ENCODE measurements at regions not wholly inside any gene's neighbourhood (a gene's known extent, or its start where the extent isn't known, plus 50 kb on each side); places are given as distances from the start of the nearest gene placed in this dataset.
"Not testable (repeated sequence)": the region's sequence is repeated elsewhere in the genome, so short reads cannot be mapped to it uniquely, and the experiment has no call there.

DNA sequence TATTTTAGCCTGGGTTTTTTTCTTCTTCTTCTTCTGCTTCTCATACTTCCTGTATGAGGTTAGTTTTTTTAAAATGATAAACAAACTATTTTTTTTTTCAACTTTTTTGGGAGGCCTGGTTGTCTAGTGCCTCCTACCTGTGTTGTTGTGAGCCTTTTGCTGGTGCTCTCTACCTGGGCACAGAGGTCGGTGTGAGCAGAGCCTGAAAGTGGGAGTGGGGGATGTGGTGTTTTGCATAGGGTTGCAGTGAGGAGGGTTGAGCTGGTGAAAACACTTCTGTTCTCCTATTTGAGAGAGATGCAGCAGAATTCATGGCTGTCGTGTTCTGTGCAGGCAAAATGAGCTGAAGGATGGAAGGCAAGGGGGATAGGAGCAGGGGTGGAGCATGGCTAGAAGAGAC, 232.7 kb upstream of the PLGLB2 start:
- not testable (repeated sequence) for DNase-seq (ENCODE audit: low read depth)

DNA sequence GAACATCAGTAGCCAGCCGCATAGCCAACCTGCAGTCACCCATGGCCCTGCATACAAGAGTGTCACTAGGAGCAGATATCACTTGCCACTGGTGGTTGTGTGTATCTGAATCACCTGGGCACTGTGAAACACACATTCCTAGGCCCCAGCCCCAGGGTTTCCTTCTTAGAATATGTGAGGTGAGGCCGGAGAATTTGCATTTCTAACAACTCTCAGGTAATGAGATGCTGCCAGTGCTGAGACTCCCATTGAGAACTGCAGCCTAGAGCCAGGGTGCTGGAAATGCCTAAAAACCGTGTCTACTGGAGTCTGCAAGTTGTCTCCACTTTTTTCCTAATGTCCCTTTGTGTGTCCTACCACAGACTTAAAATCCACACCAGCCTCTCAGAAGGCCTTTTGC, 232.0 kb upstream of the PLGLB2 start:
- DNase-seq (ENCODE audit: low read depth), result not testable (repeated sequence)

DNA sequence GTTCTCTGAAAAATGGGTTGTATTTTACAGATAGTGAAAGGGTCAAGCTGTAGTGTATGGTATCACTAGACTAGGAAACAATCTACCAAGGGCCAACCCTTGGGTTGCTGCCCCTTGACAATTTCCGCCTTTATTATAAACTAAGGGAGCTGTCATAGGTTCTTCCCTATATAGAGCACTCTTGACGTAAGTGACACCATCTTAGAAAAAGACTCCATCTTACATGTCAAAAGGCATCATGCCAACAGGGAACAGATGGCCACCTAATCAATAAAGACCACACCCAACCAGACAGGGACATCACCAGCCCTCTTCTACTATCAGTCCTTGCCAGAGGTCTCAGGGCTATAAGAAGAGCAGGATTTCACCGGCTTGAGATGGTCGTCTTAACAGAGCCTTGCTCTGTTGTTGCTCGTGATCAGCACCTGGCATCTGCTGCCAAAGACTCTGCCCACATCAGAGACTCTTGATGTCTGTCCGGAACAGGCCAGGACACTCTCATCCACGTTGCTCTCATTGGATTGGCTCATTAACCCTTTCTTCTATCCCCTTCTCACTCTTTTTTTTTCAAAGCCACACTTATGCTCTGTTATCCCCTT, 231.4 kb upstream of the PLGLB2 start:
- DNase-seq (ENCODE audit: low read depth), result not testable (repeated sequence)

DNA sequence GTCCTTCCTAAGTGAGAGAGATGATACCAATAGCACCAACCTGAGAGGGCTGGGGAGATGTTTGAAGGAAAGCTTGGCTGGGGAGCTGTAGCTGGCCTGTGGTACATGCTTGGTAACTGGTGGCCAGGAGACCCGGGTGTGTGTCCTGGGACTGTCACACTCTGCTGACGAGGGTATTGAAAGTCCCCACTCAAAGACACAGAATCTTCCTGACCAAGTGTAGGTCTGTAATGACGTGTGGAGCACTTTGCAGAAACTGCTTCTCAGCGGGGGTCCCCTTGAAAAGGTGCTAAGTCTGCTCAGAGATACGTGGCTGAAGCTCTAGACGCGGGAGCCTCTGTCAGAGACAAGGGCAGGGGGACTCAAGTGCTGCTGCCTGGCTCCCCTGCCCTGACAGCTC, 230.4 kb upstream of the PLGLB2 start:
- DNase-seq (ENCODE audit: low read depth), result not testable (repeated sequence)

DNA sequence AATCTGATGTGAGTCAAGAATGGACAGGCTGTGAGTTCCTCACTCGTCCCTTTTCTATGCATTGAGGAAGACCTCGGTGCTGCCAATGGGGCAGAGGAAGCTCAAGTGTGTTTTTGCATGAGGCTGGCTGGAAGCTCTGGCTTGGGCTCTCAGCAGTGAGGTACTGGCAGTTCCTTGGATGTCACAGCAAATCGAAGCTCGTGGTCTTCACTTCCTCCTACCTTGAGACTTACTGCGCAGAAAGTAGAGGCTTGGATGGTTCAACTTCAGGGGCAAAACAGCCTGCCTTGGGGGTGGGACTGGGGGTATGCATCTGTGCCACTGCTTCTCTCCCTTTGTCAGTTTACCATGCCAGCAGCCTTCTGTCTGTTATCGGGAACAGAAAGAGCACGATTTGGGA, 229.8 kb upstream of the PLGLB2 start:
- not testable (repeated sequence) for DNase-seq (ENCODE audit: low read depth)

DNA sequence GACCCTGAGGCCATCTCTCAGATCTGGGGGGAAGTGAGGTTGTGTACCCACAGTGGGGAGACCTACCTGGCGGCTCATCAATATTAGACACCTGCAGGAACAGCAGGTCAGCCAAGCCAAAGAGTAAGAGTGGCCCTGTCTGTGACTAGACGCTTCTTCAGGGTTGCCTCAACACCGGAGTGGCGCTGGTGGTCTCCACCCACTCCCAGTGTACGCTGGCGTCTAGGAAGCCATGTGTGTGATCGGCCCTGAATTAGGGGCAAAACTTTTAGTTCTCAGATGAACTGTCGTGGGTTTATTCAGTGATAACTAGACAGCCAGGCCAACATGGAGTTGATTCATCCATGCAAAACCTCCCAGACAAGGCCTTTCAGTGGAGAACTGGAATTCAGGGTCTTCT, 229.3 kb upstream of the PLGLB2 start:
- DNase-seq (ENCODE audit: low read depth), result not testable (repeated sequence)

DNA sequence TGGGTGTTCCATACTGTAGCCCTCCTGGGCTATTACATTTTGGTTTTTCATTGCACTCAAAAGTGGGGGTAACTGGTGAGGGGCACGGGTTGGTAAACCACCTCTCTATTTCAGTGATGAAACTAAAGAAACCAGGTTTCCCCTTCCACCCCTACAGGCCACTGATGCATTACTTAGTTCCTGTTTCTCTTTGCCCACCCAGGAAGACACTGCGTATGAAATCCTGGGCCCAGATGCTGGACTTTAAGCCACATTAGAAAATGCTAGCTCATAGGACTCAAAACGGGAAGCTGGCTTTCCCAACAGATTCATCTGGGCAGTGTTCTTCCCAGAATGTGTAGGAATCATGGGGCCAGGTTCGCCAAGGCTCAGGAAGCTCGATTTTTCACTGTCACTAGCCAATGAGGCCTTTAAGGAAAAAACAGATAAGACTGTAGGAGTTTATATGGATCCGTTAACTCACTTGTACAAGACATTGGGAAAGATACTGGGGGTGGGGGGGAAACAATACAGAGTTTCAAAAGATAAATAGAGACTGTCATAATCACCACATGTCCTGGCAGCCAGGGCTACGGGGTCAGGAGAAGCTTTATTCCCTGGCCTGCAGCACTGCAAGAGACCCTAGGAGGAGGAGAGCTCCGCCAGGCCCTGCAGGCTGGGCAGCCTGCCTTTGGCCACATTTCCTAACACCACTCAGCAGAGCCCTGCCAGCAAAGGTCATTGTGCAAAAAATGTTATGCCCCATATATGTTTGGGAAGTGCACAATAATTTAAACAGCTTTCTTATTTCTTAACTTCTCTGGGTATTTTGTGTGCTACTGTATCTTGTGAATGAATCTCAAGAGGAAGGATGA, 228.5 kb upstream of the PLGLB2 start:
- not testable (repeated sequence) for DNase-seq (ENCODE audit: low read depth)

DNA sequence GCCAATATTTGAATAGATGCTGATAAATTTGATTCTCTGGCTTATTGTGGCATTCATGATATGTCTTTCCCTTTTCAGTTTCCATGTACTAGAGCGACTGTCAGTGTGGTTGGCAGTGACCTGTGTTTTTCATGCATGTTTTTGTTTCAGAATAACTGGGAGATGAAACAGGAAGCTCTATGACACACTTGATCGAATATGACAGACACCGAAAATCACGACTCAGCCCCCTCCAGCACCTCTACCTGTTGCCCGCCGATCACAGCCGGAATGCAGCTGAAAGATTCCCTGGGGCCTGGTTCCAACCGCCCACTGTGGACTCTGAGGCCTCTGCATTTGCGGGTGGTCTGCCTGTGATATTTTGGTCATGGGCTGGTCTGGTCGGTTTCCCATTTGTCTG, 226.8 kb upstream of the PLGLB2 start:
- not testable (repeated sequence) for DNase-seq (ENCODE audit: low read depth)

DNA sequence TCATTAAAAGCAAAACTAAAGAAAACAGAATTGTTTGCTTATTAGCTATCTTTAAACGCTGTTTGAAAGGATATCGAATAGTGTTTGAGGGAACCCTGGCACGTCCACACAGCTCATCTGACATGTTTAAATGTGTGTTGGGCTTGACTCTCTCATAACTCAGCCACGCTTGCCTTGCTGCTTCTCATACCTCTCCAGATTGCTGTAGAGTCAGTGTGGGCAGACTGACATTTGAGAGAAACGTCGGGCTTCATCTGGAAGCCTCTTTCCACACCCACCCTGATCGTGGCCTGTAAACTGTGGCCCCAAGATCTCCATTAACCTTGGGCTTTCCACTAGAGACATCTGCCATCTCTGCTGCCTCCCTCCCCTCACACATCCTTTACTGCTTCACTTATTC, 226.4 kb upstream of the PLGLB2 start:
- DNase-seq (ENCODE audit: low read depth), result not testable (repeated sequence)

DNA sequence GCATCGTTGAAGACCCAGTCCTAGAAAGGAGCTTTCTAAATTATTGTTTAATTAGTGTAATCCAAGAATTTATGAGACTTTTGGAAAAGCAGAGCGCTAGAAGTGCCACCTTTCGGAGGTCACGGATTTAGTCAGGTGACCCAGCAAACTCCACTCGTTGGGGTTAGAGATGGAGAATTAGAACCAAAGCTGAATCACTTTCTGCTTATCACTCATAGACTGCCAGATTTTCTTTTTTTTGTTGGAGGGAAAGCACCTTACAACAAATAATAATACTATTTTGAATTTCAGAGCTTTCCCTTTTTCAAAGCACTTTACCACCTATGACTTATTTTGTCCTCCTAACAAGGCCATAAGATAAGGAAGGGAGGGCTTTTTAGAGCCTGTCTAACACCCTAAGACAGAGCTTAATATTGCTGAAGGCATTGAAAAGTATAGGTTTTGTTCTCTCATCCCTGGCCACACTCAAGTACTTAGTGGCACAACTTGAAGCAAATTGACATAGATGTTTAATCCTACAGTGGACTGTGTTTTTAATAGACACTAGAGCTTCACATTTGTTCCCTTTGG, 223.2 kb upstream of the PLGLB2 start:
- not testable (repeated sequence) for DNase-seq (ENCODE audit: low read depth)

DNA sequence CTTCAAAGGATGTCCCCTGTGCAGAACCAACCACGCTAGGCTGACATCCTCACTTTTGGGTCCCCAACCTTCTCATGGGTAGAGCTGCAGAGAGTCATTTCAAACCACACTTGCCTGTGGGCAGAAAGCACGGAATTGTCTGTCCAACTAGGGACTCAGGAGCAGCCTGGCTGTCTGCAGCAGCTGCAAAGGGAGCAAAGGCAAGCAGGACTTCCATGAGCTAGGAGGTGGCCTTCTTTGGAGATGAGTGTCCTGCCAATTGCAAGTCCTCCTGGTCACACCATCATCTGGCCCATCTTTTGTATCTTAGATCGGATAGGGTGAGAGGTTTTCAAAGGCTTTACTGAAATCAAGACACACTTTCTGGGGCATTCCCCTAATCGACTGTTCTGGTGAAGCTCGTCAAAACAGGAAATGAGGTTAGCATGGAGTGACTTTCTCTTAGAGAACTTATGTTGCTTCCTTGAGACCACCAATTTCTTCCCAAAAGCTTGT, 222.3 kb upstream of the PLGLB2 start:
- not testable (repeated sequence) for DNase-seq (ENCODE audit: low read depth)

DNA sequence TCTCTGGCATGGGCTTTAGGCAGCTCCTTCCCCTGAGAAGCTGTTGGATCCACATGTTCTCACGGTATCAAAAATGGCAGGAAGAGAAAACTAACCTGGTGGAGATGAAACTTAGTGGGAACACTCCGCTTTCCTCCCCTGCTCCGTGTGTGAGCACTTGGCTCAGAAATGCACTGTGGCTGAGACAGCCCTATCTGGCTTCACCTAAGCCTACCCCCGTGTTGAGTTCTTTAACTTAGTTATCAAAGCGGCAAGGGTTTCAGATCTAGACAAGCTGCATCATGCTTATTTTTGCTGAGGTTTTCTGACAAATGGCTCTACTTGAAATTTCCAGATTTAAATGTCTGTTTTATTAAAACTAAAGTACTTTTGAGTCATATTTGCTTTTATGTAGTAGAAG, 221.6 kb upstream of the PLGLB2 start:
- DNase-seq (ENCODE audit: low read depth), result not testable (repeated sequence)

DNA sequence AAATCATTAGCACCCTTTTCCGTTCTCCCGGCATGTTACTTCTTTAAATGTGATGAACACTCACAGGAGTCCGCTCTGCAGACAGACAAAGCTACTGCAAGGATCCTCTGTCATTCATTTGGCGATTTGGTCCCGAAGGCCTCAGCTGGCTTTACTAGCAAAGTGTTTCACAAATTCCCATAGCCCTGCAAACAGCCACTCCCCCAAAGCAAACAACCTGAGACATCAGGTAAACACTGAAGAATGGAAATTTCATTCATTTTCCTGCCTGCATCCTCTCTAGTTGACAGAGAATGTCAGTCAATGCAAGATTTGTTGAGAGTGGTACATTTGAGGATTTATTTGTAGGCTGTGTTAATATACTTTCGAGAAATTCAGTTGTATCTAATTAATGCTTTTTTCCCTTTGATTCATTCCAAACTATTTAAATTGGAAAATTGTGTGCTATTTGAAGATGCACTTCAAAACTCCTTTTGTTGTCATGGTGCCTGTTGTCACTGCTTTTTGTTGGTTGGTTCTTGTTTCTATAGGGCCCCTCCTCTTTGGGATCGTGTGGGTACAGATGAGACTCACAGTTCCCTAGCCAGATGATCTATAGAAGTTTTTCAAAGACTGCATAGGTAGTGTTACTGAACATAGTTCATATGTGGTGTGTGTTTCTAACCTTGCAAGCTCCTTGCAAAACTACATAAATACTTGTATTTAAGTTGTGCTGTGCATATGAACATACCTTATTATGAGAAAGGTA, 215.7 kb upstream of the PLGLB2 start:
- not testable (repeated sequence) for DNase-seq (ENCODE audit: low read depth)

DNA sequence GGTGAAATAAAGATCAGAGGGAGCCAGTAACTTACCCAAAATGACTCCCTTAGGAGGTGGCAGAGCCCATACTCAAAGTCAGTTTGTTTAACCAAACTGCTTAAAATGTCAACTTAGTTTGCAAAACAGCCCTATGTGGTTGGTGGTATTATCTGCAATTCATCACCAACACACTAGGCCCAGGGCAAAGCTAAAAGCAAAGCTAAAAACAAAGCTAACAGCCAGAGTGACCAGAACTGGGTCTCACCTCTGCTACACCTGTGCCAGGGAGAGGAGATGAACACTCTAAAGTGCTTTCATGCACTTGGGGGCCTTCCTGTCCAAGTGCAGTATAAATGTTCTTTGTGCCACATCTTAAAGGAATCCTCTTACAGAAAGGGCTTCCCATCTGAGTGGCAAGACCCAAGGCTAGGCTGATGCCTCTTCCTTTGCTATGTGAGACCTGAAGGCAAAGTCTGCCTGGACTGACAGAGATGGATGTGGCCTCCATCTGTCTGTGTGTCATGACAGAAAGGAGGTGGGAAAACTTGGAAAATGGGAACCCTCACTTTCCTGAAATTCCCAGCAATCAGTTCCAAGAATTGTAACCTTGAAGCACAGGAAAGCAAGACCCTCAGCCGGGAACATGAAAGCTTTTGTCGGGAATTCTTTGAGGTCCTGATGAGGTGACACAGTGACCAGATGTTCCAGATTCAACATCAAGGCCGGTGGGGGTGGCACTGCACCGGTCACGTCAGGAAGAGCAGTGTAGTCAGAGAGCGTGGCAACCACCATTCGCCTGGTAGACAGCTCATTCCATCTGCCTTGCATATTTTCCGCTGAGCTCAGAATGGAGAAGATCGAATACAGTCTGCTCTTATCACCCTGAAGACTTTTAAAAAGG, 214.3 kb upstream of the PLGLB2 start:
- DNase-seq (ENCODE audit: low read depth), result not testable (repeated sequence)

DNA sequence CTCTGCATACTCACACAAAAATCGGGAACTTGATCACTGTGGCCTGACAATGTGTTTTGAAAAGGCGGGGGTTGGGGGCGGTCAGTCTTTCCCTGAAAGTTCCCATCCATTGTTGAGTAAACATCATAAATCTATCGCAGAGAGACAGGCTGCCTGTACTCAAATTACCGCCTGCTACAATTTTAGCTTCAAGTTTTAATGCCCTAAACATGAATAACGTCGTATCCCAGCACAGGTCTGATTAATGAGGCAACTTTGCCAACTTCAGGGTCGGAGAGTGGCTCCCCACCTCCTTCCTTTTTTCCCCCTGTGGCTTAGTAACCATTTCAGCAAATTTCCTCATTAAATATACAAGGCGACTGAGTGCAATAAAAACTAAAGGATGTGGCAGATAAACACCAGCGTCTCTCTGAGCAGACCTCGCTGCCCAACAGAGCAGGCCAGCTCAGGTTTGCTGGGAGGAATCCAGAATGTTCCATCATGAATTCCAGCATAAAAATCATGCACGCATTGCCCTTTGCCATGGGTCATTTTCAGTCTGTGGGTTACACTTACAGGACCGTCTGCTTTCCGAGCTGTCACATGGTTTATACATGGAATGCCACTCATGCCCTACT, 213.5 kb upstream of the PLGLB2 start:
- not testable (repeated sequence) for DNase-seq (ENCODE audit: low read depth)

DNA sequence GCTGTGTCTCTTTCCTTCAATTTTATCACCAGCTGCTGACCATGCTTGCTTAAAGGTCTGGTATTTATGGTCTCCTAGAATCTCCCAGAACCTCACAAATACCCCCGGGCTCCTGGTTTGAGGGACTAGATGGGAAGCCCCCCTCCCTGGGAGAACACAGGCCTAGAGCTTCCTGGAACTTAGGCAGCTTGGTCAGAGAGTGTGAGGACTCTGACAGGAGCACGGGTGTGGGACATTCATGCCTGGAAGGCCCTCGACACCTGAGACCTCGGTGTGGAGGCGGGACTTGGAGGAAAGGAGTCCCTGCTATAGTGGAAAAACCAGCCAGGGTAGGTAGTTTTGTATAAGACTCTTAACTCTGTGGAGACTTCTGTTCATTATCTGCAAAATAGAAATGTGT, 211.5 kb upstream of the PLGLB2 start:
- not testable (repeated sequence) for DNase-seq (ENCODE audit: low read depth)

DNA sequence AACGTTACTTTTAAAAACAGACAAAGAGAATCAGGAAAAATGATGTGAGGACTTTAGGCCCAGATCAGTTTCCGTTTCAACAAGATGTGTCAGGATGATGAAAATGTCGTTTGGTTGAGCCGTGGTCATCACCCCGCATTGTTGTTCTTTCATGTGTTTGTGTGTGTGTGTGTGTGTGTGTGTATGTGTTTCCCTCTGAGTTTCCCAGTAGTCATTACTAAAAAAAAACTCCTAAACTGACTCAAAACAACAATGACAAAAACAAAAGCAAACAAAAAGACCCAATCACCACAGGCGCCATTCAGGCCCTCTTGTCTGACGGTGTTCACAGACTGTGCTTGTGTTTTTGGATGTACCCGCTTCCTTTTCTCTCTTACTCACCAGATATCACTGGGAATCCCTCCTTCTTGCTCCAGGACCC, 210.6 kb upstream of the PLGLB2 start:
- DNase-seq (ENCODE audit: low read depth), result not testable (repeated sequence)

DNA sequence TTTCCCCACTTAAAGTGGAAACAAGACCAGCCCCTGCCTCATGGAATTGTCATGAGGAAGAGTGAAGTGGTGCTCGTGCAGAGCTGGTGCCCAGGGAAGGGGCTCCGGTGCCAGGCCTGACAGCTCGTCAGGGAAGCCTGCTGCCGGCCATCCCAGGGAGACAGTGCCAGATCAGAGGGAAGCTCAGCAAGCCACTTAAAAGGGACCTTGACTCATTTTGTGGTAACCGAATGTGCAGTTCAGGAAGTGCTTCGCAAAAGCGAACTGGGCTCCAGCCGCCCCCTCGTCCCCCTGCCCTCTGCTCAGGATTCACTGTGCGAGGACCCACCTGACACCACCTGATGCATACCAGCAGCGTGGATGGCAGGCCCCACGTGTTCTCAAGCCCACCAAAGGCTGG, 209.6 kb upstream of the PLGLB2 start:
- not testable (repeated sequence) for DNase-seq (ENCODE audit: low read depth)

DNA sequence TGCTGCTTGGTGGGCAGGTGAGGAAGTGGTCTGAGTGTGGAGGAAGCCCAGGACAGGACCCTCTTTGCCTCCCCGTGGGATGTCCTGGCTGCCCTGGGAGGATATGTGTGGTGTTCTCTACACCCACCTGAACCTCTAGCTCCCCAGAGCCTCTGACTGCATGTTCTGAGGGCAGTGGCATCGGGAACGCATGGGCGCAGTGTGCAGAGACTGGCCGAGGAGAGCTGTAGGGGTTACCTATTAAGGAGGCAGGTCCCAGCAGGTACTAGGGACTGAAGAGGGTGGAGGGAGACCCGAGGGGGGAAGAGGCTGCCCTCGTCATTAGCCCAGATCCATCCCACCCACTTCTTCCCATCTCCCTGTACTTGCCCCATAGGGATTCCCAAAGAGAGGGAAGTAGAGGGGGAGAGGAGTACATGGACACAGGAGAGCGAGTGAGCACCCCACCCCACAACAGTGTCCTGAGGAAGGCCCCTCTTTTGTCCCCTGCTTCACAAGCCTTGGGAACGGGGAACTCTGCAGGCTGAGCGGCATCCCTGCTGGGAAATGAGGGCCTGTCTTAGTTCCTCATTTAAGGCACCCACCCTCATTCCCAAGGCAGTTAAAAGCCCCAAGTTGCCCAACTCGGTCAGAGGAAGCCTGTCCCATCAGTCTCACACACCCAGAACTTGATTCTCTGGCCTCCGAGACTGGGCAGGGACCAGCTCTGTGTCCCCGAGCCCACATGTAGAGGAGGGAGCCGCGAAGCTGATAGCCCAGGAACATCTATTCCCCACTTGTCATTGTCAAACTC, 208.5 kb upstream of the PLGLB2 start:
- DNase-seq (ENCODE audit: low read depth), result not testable (repeated sequence)

DNA sequence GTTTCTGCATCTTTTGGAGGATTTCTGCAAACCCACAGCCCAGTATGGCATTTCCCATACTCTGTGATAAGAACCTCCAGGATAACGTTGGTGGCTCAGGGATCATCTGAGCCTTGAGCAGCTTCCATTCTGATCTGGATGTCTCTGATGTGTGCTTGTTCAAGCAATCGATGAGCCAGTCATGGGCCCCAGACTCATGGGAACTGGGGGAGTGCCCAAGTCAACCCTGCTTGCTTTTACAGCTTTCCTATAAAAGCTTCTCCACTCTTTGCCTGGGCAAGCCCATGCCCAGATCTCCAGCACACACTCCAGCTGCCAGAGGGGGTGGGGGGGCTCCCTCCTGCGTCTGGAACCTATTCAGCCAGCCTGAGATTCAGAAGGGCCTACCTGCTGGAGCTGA, 207.6 kb upstream of the PLGLB2 start:
- not testable (repeated sequence) for DNase-seq (ENCODE audit: low read depth)
